ENCODE measurements at regions not wholly inside any gene's neighbourhood (a gene's known extent, or its start where the extent isn't known, plus 50 kb on each side); places are given as distances from the start of the nearest gene placed in this dataset.

DNA sequence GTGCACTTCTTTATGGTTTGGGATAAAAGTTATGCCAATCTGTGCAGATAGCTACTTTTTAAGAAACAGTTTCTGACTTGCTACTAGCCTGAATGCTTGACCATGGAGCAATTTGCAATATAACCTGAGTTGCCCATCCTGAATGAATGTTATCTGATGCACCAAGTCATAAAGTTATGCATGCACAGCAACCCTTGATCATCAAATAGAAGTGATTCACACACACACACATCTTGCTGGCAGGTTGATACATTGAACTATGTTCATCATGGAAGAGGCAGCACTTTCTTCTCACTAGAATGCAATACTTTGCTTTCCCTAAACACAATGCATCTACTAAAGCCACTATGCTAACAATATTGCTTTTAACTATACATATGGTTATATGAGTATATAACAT, 311.5 kb downstream of the RFC3 start:
- no peak for ATAC-seq
- TF ChIP-seq ZFP30 (CRISPR knock-in tag; IDR thresholded peaks at IDR 0.05) = no peak
- TF ChIP-seq TOX (CRISPR knock-in tag; IDR thresholded peaks at IDR 0.05; ENCODE audit: borderline replicate concordance) = no peak
- TF ChIP-seq RARB (CRISPR knock-in tag; IDR thresholded peaks at IDR 0.05) = no peak
- TF ChIP-seq ISL1 (CRISPR knock-in tag; IDR thresholded peaks at IDR 0.05) = no peak
- TF ChIP-seq, protein P1, sequence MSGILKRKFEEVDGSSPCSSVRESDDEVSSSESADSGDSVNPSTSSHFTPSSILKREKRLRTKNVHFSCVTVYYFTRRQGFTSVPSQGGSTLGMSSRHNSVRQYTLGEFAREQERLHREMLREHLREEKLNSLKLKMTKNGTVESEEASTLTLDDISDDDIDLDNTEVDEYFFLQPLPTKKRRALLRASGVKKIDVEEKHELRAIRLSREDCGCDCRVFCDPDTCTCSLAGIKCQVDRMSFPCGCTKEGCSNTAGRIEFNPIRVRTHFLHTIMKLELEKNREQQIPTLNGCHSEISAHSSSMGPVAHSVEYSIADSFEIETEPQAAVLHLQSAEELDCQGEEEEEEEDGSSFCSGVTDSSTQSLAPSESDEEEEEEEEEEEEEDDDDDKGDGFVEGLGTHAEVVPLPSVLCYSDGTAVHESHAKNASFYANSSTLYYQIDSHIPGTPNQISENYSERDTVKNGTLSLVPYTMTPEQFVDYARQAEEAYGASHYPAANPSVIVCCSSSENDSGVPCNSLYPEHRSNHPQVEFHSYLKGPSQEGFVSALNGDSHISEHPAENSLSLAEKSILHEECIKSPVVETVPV (CRISPR knock-in tag; IDR thresholded peaks at IDR 0.05) = no peak
- no peak for TF ChIP-seq ESRRG (CRISPR knock-in tag; IDR thresholded peaks at IDR 0.05)
- no peak for TF ChIP-seq GLIS3 (CRISPR knock-in tag; IDR thresholded peaks at IDR 0.05)
- TF ChIP-seq, protein P2, sequence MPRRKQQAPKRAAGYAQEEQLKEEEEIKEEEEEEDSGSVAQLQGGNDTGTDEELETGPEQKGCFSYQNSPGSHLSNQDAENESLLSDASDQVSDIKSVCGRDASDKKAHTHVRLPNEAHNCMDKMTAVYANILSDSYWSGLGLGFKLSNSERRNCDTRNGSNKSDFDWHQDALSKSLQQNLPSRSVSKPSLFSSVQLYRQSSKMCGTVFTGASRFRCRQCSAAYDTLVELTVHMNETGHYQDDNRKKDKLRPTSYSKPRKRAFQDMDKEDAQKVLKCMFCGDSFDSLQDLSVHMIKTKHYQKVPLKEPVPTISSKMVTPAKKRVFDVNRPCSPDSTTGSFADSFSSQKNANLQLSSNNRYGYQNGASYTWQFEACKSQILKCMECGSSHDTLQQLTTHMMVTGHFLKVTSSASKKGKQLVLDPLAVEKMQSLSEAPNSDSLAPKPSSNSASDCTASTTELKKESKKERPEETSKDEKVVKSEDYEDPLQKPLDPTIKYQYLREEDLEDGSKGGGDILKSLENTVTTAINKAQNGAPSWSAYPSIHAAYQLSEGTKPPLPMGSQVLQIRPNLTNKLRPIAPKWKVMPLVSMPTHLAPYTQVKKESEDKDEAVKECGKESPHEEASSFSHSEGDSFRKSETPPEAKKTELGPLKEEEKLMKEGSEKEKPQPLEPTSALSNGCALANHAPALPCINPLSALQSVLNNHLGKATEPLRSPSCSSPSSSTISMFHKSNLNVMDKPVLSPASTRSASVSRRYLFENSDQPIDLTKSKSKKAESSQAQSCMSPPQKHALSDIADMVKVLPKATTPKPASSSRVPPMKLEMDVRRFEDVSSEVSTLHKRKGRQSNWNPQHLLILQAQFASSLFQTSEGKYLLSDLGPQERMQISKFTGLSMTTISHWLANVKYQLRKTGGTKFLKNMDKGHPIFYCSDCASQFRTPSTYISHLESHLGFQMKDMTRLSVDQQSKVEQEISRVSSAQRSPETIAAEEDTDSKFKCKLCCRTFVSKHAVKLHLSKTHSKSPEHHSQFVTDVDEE (CRISPR knock-in tag; IDR thresholded peaks at IDR 0.05) = no peak

DNA sequence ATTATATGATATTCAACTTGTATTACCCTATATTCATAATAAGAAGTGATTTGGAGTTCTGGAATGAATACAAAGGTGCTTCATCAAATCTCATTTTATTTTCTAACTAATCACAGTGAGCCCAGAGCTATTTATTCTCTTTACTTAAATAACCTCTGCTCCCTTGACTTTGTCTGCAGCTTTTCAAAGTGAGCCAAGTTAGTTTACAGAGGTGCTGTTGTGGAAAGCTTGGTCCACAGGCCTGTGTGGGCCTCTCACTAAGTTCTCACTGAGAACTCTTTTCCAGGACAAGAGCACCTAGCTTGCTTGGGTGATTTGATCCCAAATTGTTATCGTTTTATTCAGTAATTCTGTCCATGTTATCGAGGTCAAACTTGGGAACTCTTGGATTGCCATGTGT, 319.3 kb downstream of the RFC3 start:
- TF ChIP-seq ESRRG (CRISPR knock-in tag; IDR thresholded peaks at IDR 0.05) (no peak), ARNTL (CRISPR knock-in tag; IDR thresholded peaks at IDR 0.05; ENCODE audit: borderline replicate concordance, low read depth) (no peak), ZC3H10 (CRISPR knock-in tag; IDR thresholded peaks at IDR 0.05) (no peak), ZNF8 (CRISPR knock-in tag; IDR thresholded peaks at IDR 0.05) (no peak), TOX (CRISPR knock-in tag; IDR thresholded peaks at IDR 0.05; ENCODE audit: borderline replicate concordance) (no peak), CSDC2 (CRISPR knock-in tag; IDR thresholded peaks at IDR 0.05) (no peak), ZFP3 (CRISPR knock-in tag; IDR thresholded peaks at IDR 0.05) (no peak), PPARA (CRISPR knock-in tag; IDR thresholded peaks at IDR 0.05; ENCODE audit: borderline replicate concordance) (no peak), SNAI2 (CRISPR knock-in tag; IDR thresholded peaks at IDR 0.05) (no peak), GLIS3 (CRISPR knock-in tag; IDR thresholded peaks at IDR 0.05) (no peak)
- TF ChIP-seq, protein P3, sequence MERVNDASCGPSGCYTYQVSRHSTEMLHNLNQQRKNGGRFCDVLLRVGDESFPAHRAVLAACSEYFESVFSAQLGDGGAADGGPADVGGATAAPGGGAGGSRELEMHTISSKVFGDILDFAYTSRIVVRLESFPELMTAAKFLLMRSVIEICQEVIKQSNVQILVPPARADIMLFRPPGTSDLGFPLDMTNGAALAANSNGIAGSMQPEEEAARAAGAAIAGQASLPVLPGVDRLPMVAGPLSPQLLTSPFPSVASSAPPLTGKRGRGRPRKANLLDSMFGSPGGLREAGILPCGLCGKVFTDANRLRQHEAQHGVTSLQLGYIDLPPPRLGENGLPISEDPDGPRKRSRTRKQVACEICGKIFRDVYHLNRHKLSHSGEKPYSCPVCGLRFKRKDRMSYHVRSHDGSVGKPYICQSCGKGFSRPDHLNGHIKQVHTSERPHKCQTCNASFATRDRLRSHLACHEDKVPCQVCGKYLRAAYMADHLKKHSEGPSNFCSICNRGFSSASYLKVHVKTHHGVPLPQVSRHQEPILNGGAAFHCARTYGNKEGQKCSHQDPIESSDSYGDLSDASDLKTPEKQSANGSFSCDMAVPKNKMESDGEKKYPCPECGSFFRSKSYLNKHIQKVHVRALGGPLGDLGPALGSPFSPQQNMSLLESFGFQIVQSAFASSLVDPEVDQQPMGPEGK (CRISPR knock-in tag; IDR thresholded peaks at IDR 0.05; ENCODE audit: borderline replicate concordance) = no peak
- TF ChIP-seq, protein P2 (CRISPR knock-in tag; IDR thresholded peaks at IDR 0.05) = no peak
- no peak for ATAC-seq

DNA sequence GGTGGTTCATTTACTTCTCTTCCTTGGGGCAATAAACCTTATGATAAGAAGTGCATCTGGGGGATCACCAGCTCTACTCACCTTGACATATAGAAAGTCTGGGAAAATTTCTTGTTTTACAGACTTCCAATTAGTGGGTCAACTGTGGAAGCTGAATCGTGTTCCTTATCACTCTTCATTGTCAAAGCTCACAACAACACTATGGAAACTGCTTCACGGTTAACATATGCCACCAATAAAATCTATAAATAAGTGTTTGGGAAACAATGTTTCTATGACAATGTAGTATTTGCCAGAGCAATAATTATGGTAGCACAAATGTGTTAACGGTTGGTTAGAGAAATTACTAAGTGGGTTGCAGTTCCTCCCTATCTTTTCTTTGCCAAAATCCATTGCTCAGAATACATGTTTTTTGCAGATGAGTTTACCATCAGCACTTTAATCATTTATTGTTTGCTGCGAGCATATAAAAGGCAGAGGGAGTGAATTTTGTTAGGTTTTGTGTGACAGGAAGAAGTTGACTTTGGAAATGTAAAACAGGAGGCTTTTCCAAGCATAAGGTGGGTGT, 321.8 kb downstream of the RFC3 start:
- no peak for ATAC-seq
- TF ChIP-seq SNAI2 (CRISPR knock-in tag; IDR thresholded peaks at IDR 0.05) = no peak
- TF ChIP-seq TCF4 (CRISPR knock-in tag; IDR thresholded peaks at IDR 0.05; ENCODE audit: borderline replicate concordance) = no peak
- TF ChIP-seq BACH2 (CRISPR knock-in tag; IDR thresholded peaks at IDR 0.05; ENCODE audit: borderline replicate concordance) = no peak
- TF ChIP-seq ZFP3 (CRISPR knock-in tag; IDR thresholded peaks at IDR 0.05) = no peak
- TF ChIP-seq, protein P1 (CRISPR knock-in tag; IDR thresholded peaks at IDR 0.05) = no peak
- TF ChIP-seq ZNF565 (CRISPR knock-in tag; conservative IDR thresholded peaks at IDR 0.05; ENCODE audit: low read depth) = no peak
- no peak for TF ChIP-seq ESRRG (CRISPR knock-in tag; IDR thresholded peaks at IDR 0.05)

Data from SK-N-SH treated with all-trans-retinoic acid at 6 μM for 48 hours (cell line).